K562 (cell line): ENCODE measurements at regions not wholly inside any gene's neighbourhood (a gene's known extent, or its start where the extent isn't known, plus 50 kb on each side); places are given as distances from the start of the nearest gene placed in this dataset.

Experiments
- CTCF ChIP-seq, 3 experiments: IDR thresholded peaks in 2 of 3; conservative IDR thresholded peaks in 1 of 3; 2 replicates each; pipeline ENCODE4 v1.5.1; 2011 to 2012; ENCODE audit warnings: low read length in 3 of 3, mild to moderate bottlenecking in 3 of 3, control low read depth in 2 of 3, improper control_type of control experiment in 1 of 3, inconsistent platforms in 1 of 3, low read depth in 1 of 3, mixed read lengths in 1 of 3, moderate library complexity in 1 of 3; ENCODE audit not compliant: insufficient read depth in 2 of 3
- ZC3H4 ChIP-seq: sonication (generic); formaldehyde crosslinking; IDR thresholded peaks from 2 replicates; pipeline ENCODE4 v1.9.0; 2021; ENCODE audit warnings: missing genetic modification reagents, borderline replicate concordance

GRCh38 chr2:64399521-64399920, 54.4 kb upstream of the LGALSL start:
- no peak for TF ChIP-seq ZC3H4 (CRISPR knock-in tag)
- no peak for TF ChIP-seq CTCF (IDR thresholded peaks at IDR 0.05 in 2 of 3, conservative IDR thresholded peaks at IDR 0.05 in 1 of 3; ENCODE audit: insufficient read depth in 2 of 3, low read depth in 1 of 3, low read length in 3 of 3)
